HG03575 (cell line): ENCODE measurements at regions not wholly inside any gene's neighbourhood (a gene's known extent, or its start where the extent isn't known, plus 50 kb on each side); places are given as distances from the start of the nearest gene placed in this dataset.
"Not testable (repeated sequence)": the region's sequence is repeated elsewhere in the genome, so short reads cannot be mapped to it uniquely, and the experiment has no call there.

Experiments
- ATAC-seq: cut with Tn5 transposase; IDR thresholded peaks from one replicate; pipeline ENCODE4 v1.9.1; 2021; ENCODE audit not compliant: unreplicated experiment, insufficient number of reproducible peaks, low FRiP score; ENCODE audit errors: extremely low read depth

DNA sequence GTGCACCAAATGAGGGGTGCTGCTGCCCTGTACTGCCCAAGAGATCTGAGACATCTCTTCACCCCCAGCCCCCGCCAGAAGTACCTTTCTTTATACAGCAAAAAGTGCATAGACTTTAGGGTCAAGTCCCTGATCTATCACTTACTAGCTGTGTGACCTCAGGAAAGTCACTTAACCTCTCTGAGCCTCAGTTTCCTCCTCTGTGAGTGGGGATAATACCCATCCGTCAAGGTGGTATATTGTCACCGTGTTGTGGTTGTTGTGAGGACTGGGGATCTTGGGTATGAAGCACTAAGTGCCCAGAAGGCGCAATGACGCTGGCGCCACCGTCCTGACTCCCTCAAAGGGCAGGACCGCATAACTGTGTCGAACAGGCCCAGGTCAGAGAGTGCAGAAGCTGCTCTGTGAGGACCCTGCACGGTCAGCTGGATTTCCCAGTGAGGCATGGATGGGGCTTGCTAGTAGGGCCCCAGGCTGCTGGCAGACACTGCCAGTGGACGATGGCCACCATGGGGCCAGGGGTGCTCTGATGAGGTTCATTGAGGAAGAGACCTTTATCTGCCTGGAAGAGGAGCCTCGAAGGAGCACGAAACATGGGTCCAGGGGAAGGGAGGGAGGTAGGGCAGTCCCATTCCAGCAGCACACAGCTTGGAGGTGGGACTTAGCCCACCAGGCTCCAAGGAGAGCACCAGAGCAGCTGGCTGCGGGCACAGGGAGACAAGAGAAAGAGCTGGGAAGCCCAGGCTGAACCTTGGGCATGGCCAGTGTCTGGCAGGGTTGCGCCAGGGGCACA is 61.8 kb upstream of the LAPTM4A start:
- ATAC-seq, result no peak

DNA sequence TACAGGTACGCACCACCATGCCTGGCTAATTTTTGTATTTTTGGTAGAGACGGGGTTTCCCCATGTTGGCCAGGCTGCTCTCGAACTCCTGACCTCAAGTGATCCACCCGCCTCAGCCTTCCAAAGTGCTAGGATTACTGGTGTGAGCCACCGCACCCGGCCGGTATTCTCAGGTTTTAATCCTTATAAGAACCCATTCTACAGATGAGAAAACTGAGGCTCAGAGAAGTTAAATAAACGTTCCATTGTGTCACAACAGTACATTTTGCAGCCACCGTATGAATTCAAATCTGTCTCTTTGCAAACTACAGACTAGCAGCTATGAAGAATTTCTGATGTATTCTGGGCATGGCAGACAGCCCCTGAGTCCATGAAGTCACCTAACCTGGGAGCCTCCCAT is 60.9 kb upstream of the LAPTM4A start:
- ATAC-seq, result not testable (repeated sequence)

GRCh38 chr2:20111311-20112131 is 60.1 kb upstream of the LAPTM4A start:
- ATAC-seq, result no peak

GRCh38 chr2:20110876-20111275 is 59.4 kb upstream of the LAPTM4A start:
- ATAC-seq, result no peak

DNA sequence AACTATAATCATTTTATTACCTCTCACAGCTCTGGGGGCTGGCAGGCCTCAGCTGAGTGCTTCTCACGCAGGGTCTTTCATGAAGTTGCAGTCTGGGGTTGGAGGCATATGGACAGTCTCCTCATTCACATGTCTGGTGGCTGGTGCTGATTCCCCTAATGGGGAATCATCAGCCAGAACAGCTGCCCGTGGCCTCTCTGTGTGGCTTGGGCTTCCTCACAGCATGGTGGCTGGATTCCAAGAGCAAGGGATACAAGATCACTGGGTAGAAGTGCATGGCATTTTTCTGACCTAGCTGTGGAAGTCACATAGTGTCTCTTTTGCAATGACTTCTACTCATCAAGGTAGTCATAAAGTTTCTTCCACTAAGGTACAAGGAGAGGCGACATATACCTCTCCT is 59.0 kb upstream of the LAPTM4A start:
- ATAC-seq, result no peak

DNA sequence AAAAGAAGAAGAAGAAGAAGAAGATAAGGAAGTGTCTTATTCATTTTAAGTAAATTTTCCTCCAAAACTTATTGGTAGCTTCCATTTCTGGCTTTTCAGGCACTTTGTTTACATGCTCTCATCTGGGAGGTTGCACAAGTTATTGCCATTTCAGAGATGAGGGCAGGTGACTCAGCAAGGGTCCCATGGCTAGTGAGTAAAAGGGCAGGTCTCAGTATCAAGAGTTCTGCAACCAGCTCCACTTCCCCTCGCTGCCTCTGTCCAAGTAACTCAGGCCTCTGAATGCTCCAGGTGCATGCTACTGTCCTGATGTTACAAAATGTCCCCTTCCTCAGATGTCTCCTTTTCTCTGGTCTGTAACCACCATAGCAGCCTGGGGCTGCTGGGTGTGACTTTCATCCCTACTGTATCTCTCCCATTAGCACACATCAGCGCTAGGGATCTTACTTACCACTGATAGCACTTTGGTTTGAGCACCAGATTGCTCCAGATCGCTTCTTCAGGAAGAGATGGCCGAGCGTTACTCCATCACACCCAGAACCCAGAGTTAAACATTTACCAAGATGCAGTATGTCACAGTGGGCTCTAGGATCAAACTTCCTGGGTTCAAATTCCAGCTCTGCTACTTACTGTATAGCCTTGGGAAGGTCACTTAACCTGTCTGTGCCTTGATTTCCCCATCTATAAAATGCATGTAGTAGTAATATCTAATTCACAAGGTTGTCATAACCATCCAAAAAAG is 57.4 kb upstream of the LAPTM4A start:
- no peak for ATAC-seq

- no peak for ATAC-seq
Measured at GRCh38 chr2:20107776-20108175, 56.3 kb upstream of the LAPTM4A start.

GRCh38 chr2:20107352-20107751 is 55.9 kb upstream of the LAPTM4A start:
- no peak for ATAC-seq

- no peak for ATAC-seq
Measured at GRCh38 chr2:20106746-20107145, 55.3 kb upstream of the LAPTM4A start.

- ATAC-seq, result no peak
Measured at GRCh38 chr2:20104900-20105545, 53.6 kb upstream of the LAPTM4A start.

DNA sequence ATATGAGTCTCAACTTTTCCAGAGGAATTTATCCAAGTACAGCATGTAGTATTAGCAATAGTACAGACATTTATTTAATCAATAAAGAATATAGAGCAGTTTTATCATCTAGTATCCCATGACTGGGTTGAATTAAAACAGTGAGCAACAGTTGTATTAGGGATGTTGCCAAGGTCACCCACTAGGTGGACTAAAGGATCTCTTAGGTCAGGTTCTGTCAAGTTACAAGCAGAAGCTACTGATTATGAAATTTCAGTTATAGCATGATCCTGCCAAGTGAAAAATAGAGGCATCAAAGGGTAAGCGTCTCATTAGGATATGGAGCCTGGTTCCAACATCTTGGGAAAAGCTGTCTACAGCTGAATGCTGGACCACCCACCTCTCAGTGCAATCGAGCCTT is 52.1 kb upstream of the LAPTM4A start:
- ATAC-seq, result no peak
